Activated naive CD4-positive, alpha-beta T cell treated with anti-CD3 and anti-CD28 coated beads for 36 hours (primary cell): ENCODE measurements at regions not wholly inside any gene's neighbourhood (a gene's known extent, or its start where the extent isn't known, plus 50 kb on each side); places are given as distances from the start of the nearest gene placed in this dataset.

Experiments
- CTCF ChIA-PET: fragments of 350-600 bp; sonication (Branson Sonifier 250); formaldehyde crosslinking; loops from one replicate; lab custom pipeline; 2021; ENCODE audit warnings: antibody characterized with exemption; lab: Charles Lee
- DNase-seq: peaks from one replicate; pipeline ENCODE4 v3.0.0-alpha.2; 2020
- H3K27ac Mint-ChIP-seq: one replicate; pipeline ENCODE4 v1.8.0; 2021; ENCODE audit warnings: mild to moderate bottlenecking, mixed read lengths
- H3K27me3 Mint-ChIP-seq: one replicate; pipeline ENCODE4 v1.8.0; 2021; ENCODE audit warnings: low read depth, mixed read lengths
- H3K36me3 Mint-ChIP-seq: one replicate; pipeline ENCODE4 v1.8.0; 2021; ENCODE audit warnings: low read depth, mixed read lengths
- H3K4me1 Mint-ChIP-seq: one replicate; pipeline ENCODE4 v1.8.0; 2021; ENCODE audit warnings: low read depth, mixed read lengths
- H3K4me3 Mint-ChIP-seq: one replicate; pipeline ENCODE4 v1.8.0; 2021; ENCODE audit warnings: mild to moderate bottlenecking, moderate library complexity, mixed read lengths
- H3K9me3 Mint-ChIP-seq: one replicate; pipeline ENCODE4 v1.8.0; 2021; ENCODE audit warnings: mixed read lengths
- intact Hi-C: fragments of 100-400 bp; cut with micrococcal nuclease; formaldehyde crosslinking; loops from one replicate; pipeline ENCODE4 v1.15.1; 2023

- no peaks in the 10 kb centered on the region for H3K4me1 Mint-ChIP-seq
Measured at GRCh38 chr6:22349051-22349450, 52.2 kb upstream of the PRL start.

DNA sequence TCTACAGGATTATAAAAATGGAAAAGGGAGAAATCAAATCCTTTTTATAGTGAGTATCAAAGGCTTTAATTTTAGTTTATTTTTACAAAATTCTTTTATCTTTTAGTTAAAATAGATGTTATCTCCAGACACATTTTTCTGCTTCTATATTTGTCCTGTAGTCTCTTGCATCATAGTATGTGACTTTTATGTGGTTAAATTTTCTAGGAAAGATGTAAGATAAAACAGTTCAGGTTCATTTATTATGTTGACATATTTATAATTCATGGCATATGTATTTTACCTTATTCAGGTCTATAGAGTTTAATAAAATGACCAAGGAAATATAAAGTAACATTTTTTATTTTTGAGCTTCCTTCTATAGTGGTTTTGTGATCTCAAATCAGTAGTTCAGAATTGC is 52.7 kb upstream of the PRL start:
- CTCF ChIA-PET, result no interaction called here
- intact Hi-C loops, result no loop called here
- no peaks in the 10 kb centered on the region for H3K36me3 Mint-ChIP-seq
- H3K4me1 Mint-ChIP-seq, result no peaks in the 10 kb centered on the region
- H3K4me3 Mint-ChIP-seq, result no peak overlapping the region
- no peaks in the 10 kb centered on the region for H3K9me3 Mint-ChIP-seq
- no peak overlapping the region for H3K27ac Mint-ChIP-seq
- H3K27me3 Mint-ChIP-seq, result no peaks in the 10 kb centered on the region
- no peak for DNase-seq

More at GRCh38 chr6:22349051-22349450, 52.2 kb upstream of the PRL start:
- no peak overlapping the region for H3K27ac Mint-ChIP-seq
- no peak for DNase-seq
- H3K36me3 Mint-ChIP-seq, result no peaks in the 10 kb centered on the region
- H3K4me3 Mint-ChIP-seq, result no peak overlapping the region
- CTCF ChIA-PET, result no interaction called here
- intact Hi-C loops, result no loop called here
- H3K9me3 Mint-ChIP-seq, result no peaks in the 10 kb centered on the region
- no peaks in the 10 kb centered on the region for H3K27me3 Mint-ChIP-seq

DNA sequence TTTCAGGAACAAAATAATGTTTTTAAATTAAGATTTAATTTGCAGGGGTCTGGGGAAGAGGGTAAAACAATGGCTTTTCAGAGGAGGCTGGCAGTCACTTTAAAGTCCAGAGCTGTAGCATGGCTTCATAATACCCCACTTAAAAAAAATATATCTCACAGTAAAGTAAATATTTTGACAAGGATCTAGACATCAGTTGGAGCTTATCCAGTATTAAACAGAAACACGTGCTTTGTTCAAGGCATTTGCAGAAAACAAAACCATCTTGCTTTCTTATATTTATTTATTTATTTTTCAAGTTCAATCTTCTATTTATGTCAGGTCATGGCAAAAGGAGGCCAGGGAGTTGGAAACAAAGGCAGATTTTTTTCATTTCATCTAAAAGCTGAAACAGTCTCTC is 53.3 kb upstream of the PRL start:
- Mint-ChIP-seq H3K27me3 (no peaks in the 10 kb centered on the region), H3K4me3 (no peak overlapping the region), H3K27ac (no peak overlapping the region), H3K36me3 (no peaks in the 10 kb centered on the region), H3K9me3 (no peaks in the 10 kb centered on the region), H3K4me1 (no peaks in the 10 kb centered on the region)
- CTCF ChIA-PET, result no interaction called here
- intact Hi-C loops, result no loop called here
- DNase-seq, result no peak

- intact Hi-C loops, result no loop called here
Measured at GRCh38 chr6:22353101-22353500, 56.3 kb upstream of the PRL start.

GRCh38 chr6:22356362-22356940 is 59.6 kb upstream of the PRL start:
- Mint-ChIP-seq H3K4me3 (no peak overlapping the region), H3K4me1 (no peaks in the 10 kb centered on the region), H3K36me3 (no peaks in the 10 kb centered on the region), H3K9me3 (no peaks in the 10 kb centered on the region), H3K27me3 (no peaks in the 10 kb centered on the region), H3K27ac (no peak overlapping the region)
- intact Hi-C loops, result no loop called here
- CTCF ChIA-PET, result no interaction called here
- DNase-seq, result no peak

More at GRCh38 chr6:22353101-22353500, 56.3 kb upstream of the PRL start:
- no peaks in the 10 kb centered on the region for H3K36me3 Mint-ChIP-seq
- CTCF ChIA-PET, result no interaction called here
- no peak overlapping the region for H3K27ac Mint-ChIP-seq
- H3K4me3 Mint-ChIP-seq, result no peak overlapping the region
- H3K4me1 Mint-ChIP-seq, result no peaks in the 10 kb centered on the region
- DNase-seq, result no peak
- no peaks in the 10 kb centered on the region for H3K27me3 Mint-ChIP-seq
- no peaks in the 10 kb centered on the region for H3K9me3 Mint-ChIP-seq

DNA sequence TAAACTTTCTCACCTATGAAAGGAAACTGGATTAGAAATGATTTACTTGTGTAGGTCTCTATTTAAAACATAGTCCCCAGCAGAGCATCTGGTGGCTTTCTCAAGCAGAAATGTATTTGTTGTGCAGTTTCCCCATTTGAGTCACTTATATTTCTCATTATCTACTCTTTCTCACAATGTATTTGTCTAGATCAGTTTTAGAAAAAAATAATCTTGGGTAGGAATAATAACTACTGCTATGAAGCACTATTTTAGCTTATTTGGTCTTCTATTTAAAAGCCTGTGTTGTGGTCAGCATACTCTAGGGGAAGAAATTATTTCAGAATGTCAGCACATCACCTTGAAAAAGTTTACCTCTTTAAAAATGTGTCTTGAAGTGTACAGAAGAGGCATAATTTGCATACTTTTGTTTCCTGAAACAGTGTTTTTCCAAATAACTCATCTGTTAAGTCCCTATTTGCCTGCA is 60.9 kb upstream of the PRL start:
- CTCF ChIA-PET, result no interaction called here
- Mint-ChIP-seq H3K36me3 (no peaks in the 10 kb centered on the region), H3K27me3 (no peaks in the 10 kb centered on the region)

GRCh38 chr6:22361576-22361975 is 64.7 kb upstream of the PRL start:
- CTCF ChIA-PET, result no interaction called here

More for the DNA sequence above, 60.9 kb upstream of the PRL start:
- no peak for DNase-seq
- H3K27ac Mint-ChIP-seq, result no peak overlapping the region
- H3K9me3 Mint-ChIP-seq, result no peaks in the 10 kb centered on the region
- intact Hi-C loops, result no loop called here
- H3K4me1 Mint-ChIP-seq, result no peaks in the 10 kb centered on the region
- no peak overlapping the region for H3K4me3 Mint-ChIP-seq

DNA sequence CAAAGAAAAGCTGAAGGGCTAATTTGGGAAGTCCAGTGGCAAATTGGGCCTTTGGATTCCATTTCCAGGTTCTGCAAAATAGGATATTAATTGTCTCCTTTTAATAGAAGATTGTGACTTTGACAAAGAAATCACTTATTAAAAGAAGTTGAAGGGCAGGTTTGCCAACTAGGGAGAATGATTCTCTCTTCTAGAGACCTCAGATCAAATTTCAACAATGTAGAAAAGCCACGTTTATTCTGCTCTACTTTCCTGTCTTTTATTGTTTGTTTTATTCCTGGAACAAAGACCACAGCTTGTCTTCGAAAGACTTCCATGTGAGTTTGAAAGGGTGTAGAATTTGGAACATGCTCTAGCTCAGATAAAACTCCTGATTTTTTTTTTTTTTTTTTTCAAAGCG is 65.5 kb upstream of the PRL start:
- Mint-ChIP-seq H3K4me3 (no peak overlapping the region), H3K36me3 (no peaks in the 10 kb centered on the region), H3K4me1 (no peaks in the 10 kb centered on the region), H3K27ac (no peak overlapping the region), H3K9me3 (no peaks in the 10 kb centered on the region), H3K27me3 (peaks cover 2% of the 10 kb centered on the region)
- CTCF ChIA-PET, result no interaction called here
- intact Hi-C loops, result no loop called here
- DNase-seq, result no peak

More at GRCh38 chr6:22361576-22361975, 64.7 kb upstream of the PRL start:
- Mint-ChIP-seq H3K27ac (no peak overlapping the region), H3K4me1 (no peaks in the 10 kb centered on the region), H3K27me3 (peaks cover 2% of the 10 kb centered on the region), H3K9me3 (no peaks in the 10 kb centered on the region), H3K4me3 (no peak overlapping the region), H3K36me3 (no peaks in the 10 kb centered on the region)
- intact Hi-C loops, result no loop called here
- no peak for DNase-seq

GRCh38 chr6:22363166-22363713 is 66.4 kb upstream of the PRL start:
- intact Hi-C loops, result no loop called here
- no peaks in the 10 kb centered on the region for H3K36me3 Mint-ChIP-seq
- DNase-seq, result no peak
- no peak overlapping the region for H3K4me3 Mint-ChIP-seq
- no peak overlapping the region for H3K27ac Mint-ChIP-seq
- no peaks in the 10 kb centered on the region for H3K9me3 Mint-ChIP-seq
- peaks cover 2% of the 10 kb centered on the region for H3K27me3 Mint-ChIP-seq
- CTCF ChIA-PET, result no interaction called here
- H3K4me1 Mint-ChIP-seq, result no peaks in the 10 kb centered on the region

DNA sequence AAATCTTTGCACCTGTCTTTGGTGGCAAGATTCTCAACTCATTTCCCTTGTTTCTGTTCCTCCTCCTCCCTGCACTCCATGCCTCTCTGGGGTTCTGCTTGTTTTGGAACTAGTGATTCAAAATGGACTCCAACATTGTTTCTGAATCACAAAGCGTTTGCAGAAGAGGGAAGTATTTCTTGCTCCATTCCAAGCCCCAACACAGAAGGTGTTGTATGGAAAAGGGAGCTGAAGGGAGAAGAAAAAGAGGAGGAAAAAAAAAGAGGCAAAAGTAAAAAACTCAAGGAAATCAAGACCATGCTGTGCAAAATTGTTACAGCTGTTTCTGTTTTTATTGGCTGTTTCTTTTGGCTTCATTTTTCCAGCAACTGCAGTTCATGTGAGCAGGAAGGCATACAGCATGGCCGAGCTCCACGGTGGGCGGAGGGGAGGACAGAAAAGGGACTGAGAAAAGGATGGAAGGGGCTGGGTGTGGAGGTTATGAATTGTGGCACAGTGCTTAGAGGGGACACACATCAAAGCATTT is 66.9 kb upstream of the PRL start:
- H3K4me1 Mint-ChIP-seq, result no peaks in the 10 kb centered on the region
- intact Hi-C loops, result no loop called here
- no peaks in the 10 kb centered on the region for H3K9me3 Mint-ChIP-seq
- H3K27me3 Mint-ChIP-seq, result peaks cover 2% of the 10 kb centered on the region
- H3K36me3 Mint-ChIP-seq, result no peaks in the 10 kb centered on the region
- DNase-seq, result no peak
- no peak overlapping the region for H3K4me3 Mint-ChIP-seq
- no peak overlapping the region for H3K27ac Mint-ChIP-seq
- CTCF ChIA-PET, result no interaction called here

DNA sequence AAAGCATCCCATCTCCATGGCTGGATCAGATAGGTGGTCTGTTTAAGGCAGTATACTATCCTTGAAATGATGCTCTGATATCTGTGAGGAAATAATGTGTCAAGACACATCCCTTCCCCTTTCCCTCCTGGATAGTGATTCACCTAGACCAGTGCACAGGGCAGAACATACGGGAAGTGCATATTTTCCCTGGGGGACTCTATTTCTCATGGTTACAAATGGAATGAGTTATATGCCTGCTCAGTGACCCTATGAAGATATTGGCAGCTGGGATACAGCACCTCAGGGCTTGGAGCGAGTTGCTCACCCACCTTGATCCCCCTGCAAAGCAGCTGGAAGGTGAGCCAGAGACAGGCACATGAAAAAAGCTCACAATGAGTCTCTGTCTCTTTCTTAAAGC is 67.5 kb upstream of the PRL start:
- intact Hi-C loops, result no loop called here
- H3K9me3 Mint-ChIP-seq, result no peaks in the 10 kb centered on the region
- H3K4me3 Mint-ChIP-seq, result no peak overlapping the region
- no peaks in the 10 kb centered on the region for H3K36me3 Mint-ChIP-seq
- H3K27me3 Mint-ChIP-seq, result peaks cover 2% of the 10 kb centered on the region
- H3K4me1 Mint-ChIP-seq, result no peaks in the 10 kb centered on the region
- CTCF ChIA-PET, result no interaction called here
- no peak overlapping the region for H3K27ac Mint-ChIP-seq
- DNase-seq, result no peak

- no peaks in the 10 kb centered on the region for H3K9me3 Mint-ChIP-seq
- no peak overlapping the region for H3K27ac Mint-ChIP-seq
- CTCF ChIA-PET, result no interaction called here
- intact Hi-C loops, result no loop called here
- H3K36me3 Mint-ChIP-seq, result no peaks in the 10 kb centered on the region
- peaks cover 2% of the 10 kb centered on the region for H3K27me3 Mint-ChIP-seq
- H3K4me3 Mint-ChIP-seq, result no peak overlapping the region
- H3K4me1 Mint-ChIP-seq, result no peaks in the 10 kb centered on the region
- no peak for DNase-seq
Measured at GRCh38 chr6:22366214-22366613, 69.4 kb upstream of the PRL start.

DNA sequence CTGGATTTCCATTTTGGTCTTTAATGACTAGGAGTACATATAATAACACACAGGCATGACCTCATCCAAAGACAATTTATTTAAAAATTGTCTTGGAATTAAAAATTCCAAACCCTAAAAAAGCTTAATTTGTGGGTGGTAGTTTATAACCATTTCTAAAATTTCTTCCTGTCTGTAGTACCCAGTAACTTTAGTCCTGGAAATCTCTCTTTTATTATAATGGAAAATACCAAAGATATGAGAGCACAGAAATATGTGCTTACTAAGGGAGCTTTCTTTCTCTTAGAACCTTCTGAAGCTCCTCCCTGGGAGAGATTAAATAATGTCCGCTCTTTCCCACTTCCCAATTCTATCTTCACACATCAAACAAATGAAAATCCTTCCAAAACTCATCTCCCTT is 70.5 kb upstream of the PRL start:
- Mint-ChIP-seq H3K4me3 (no peak overlapping the region), H3K36me3 (no peaks in the 10 kb centered on the region), H3K9me3 (no peaks in the 10 kb centered on the region), H3K27me3 (peaks cover 2% of the 10 kb centered on the region), H3K27ac (no peak overlapping the region), H3K4me1 (no peaks in the 10 kb centered on the region)
- no peak for DNase-seq
- CTCF ChIA-PET, result no interaction called here
- intact Hi-C loops, result no loop called here
